Stimulated activated CD8-positive, alpha-beta memory T cell treated with anti-CD3 and anti-CD28 coated beads, Interleukin-12 subunit alpha, Interleukin-12 subunit beta, amount 100 ng/mL, for 4 hours (primary cell): ENCODE measurements at regions not wholly inside any gene's neighbourhood (a gene's known extent, or its start where the extent isn't known, plus 50 kb on each side); places are given as distances from the start of the nearest gene placed in this dataset.

Experiments used
- DNase-seq: peaks from one replicate; pipeline ENCODE4 v3.0.0-alpha.2; 2020; ENCODE audit warnings: low read depth

- no peak for DNase-seq
Measured at GRCh38 chr19:31501427-31502195, 152.4 kb upstream of the TSHZ3 start.

- no peak for DNase-seq
Measured at GRCh38 chr19:31502536-31503170, 153.4 kb upstream of the TSHZ3 start.

- no peak for DNase-seq
Measured at GRCh38 chr19:31503211-31503610, 154.0 kb upstream of the TSHZ3 start.

- no peak for DNase-seq
Measured at GRCh38 chr19:31504221-31504620, 155.0 kb upstream of the TSHZ3 start.

GRCh38 chr19:31505596-31505910 lies 156.3 kb upstream of the TSHZ3 start:
- no peak for DNase-seq

- no peak for DNase-seq
Measured at GRCh38 chr19:31506102-31506501, 156.9 kb upstream of the TSHZ3 start.

- no peak for DNase-seq
Measured at GRCh38 chr19:31510635-31511034, 161.4 kb upstream of the TSHZ3 start.

- DNase-seq, result no peak
Measured at GRCh38 chr19:31511098-31511497, 161.9 kb upstream of the TSHZ3 start.

- DNase-seq, result no peak
Measured at GRCh38 chr19:31511696-31512095, 162.5 kb upstream of the TSHZ3 start.

GRCh38 chr19:31512181-31512970 lies 163.1 kb upstream of the TSHZ3 start:
- DNase-seq, result no peak

GRCh38 chr19:31513841-31514240 lies 164.6 kb upstream of the TSHZ3 start:
- no peak for DNase-seq

- no peak for DNase-seq
Measured at GRCh38 chr19:31515931-31516330, 166.7 kb upstream of the TSHZ3 start.

- no peak for DNase-seq
Measured at GRCh38 chr19:31516756-31517155, 167.5 kb upstream of the TSHZ3 start.

GRCh38 chr19:31517224-31518180 lies 168.3 kb upstream of the TSHZ3 start:
- no peak for DNase-seq

- DNase-seq, result no peak
Measured at GRCh38 chr19:31518216-31519020, 169.2 kb upstream of the TSHZ3 start.

- no peak for DNase-seq
Measured at GRCh38 chr19:31519256-31519655, 170.0 kb upstream of the TSHZ3 start.

GRCh38 chr19:31519908-31520307 lies 170.7 kb upstream of the TSHZ3 start:
- no peak for DNase-seq

- DNase-seq, result no peak
Measured at GRCh38 chr19:31520633-31521032, 171.4 kb upstream of the TSHZ3 start.

- no peak for DNase-seq
Measured at GRCh38 chr19:31525610-31526147, 176.4 kb upstream of the TSHZ3 start.

- DNase-seq, result no peak
Measured at GRCh38 chr19:31527443-31527842, 178.2 kb upstream of the TSHZ3 start.

GRCh38 chr19:31528261-31528660 lies 179.0 kb upstream of the TSHZ3 start:
- DNase-seq, result no peak
